ENCODE measurements at regions not wholly inside any gene's neighbourhood (a gene's known extent, or its start where the extent isn't known, plus 50 kb on each side); places are given as distances from the start of the nearest gene placed in this dataset.

GRCh38 chr9:79812099-79812498 is 240.3 kb downstream of the TLE4 start:
- DNase-seq (ENCODE audit: extremely low read depth in 1 of 4, low spot score in 3 of 4) (no peak), FAIRE-seq (no peak), ATAC-seq (no peak)
- ChIA-PET POLR2A (no interaction called here), CTCF (ENCODE audit: low intra/inter-chr PET ratio) (no interaction called here)
- Histone ChIP-seq H3K27ac (ENCODE audit: extremely low read depth, low read depth, low read length) (no peak overlapping the region), H3K4me1 (replicated peaks in 1 of 2; ENCODE audit: control insufficient read depth in 2 of 2, insufficient read depth in 2 of 2, low read length in 2 of 2) (no peaks in the 10 kb centered on the region), H3K4me3 (no peak overlapping the region), H3K36me3 (ENCODE audit: control insufficient read depth, insufficient read depth, low read length) (no peaks in the 10 kb centered on the region), H4K20me1 (replicated peaks; ENCODE audit: control insufficient read depth, insufficient read depth, low read length) (no peaks in the 10 kb centered on the region), H3K9ac (ENCODE audit: insufficient read depth in 1 of 2, low read depth in 2 of 2, low read length in 2 of 2) (no peak overlapping the region), H3K79me2 (ENCODE audit: control insufficient read depth, insufficient read depth, low read length) (no peaks in the 10 kb centered on the region), H3K9me3 (replicated peaks; ENCODE audit: control insufficient read depth, insufficient read depth, low read depth, low read length) (no peaks in the 10 kb centered on the region), H2AFZ (ENCODE audit: low read depth, low read length) (no peak overlapping the region), H3K4me2 (ENCODE audit: insufficient read depth, low read length) (no peak overlapping the region), H3K27me3 (ENCODE audit: control insufficient read depth in 2 of 2, insufficient read depth in 2 of 2, low read length in 2 of 2) (no peaks in the 10 kb centered on the region), H3K9me1 (ENCODE audit: control insufficient read depth, insufficient read depth, low read length) (no peaks in the 10 kb centered on the region)
- in situ Hi-C loops (cut with MboI), result no loop called here
- whole genome bisulfite sequencing (ENCODE audit: insufficient coverage, low coverage, missing lambda C conversion rate), result 0% methylated on average over 3 of the region's 3 CpGs
- TF ChIP-seq GATA2 (CRISPR knock-in tag; IDR thresholded peaks at IDR 0.05) (no peak), MTA2 (IDR thresholded peaks at IDR 0.05; ENCODE audit: low read depth) (no peak), ZNF830 (CRISPR knock-in tag; IDR thresholded peaks at IDR 0.05) (no peak), NEUROD1 (IDR thresholded peaks at IDR 0.05; ENCODE audit: borderline replicate concordance, low read depth, low read length, partially characterized antibody) (no peak), NCOA4 (IDR thresholded peaks at IDR 0.05; ENCODE audit: partially characterized antibody) (no peak), JUNB (CRISPR knock-in tag; conservative IDR thresholded peaks at IDR 0.05) (no peak), MXI1 (IDR thresholded peaks at IDR 0.05; ENCODE audit: low read depth, low read length) (no peak), NELFE (IDR thresholded peaks at IDR 0.05; ENCODE audit: insufficient read depth, insufficient read length) (no peak), DMBX1 (CRISPR knock-in tag; IDR thresholded peaks at IDR 0.05; ENCODE audit: borderline replicate concordance) (no peak), RBM17 (IDR thresholded peaks at IDR 0.05; ENCODE audit: borderline replicate concordance, low read depth, low read length) (no peak), ZNF143 (CRISPR knock-in tag; IDR thresholded peaks at IDR 0.05) (no peak)
- TF ChIP-seq, protein P1, sequence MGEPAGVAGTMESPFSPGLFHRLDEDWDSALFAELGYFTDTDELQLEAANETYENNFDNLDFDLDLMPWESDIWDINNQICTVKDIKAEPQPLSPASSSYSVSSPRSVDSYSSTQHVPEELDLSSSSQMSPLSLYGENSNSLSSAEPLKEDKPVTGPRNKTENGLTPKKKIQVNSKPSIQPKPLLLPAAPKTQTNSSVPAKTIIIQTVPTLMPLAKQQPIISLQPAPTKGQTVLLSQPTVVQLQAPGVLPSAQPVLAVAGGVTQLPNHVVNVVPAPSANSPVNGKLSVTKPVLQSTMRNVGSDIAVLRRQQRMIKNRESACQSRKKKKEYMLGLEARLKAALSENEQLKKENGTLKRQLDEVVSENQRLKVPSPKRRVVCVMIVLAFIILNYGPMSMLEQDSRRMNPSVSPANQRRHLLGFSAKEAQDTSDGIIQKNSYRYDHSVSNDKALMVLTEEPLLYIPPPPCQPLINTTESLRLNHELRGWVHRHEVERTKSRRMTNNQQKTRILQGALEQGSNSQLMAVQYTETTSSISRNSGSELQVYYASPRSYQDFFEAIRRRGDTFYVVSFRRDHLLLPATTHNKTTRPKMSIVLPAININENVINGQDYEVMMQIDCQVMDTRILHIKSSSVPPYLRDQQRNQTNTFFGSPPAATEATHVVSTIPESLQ (CRISPR knock-in tag; IDR thresholded peaks at IDR 0.05), result no peak
- BruUV-seq (replicated peaks), result no TSS peak
- intact Hi-C loops (cut with micrococcal nuclease), result no loop called here
